ENCODE measurements at regions not wholly inside any gene's neighbourhood (a gene's known extent, or its start where the extent isn't known, plus 50 kb on each side); places are given as distances from the start of the nearest gene placed in this dataset.

- TF ChIP-seq CTCF (IDR thresholded peaks at IDR 0.05; ENCODE audit: insufficient read depth, low read depth, low read length) (no peak), EZH2 (IDR thresholded peaks at IDR 0.05; ENCODE audit: insufficient read depth, low read length) (no peak)
Measured at GRCh38 chr4:8939160-8939839, 67.7 kb upstream of the HMX1 start.

Measured in astrocyte (in vitro differentiated cells and primary cell).